Retinal pigment epithelial cell (primary cell): ENCODE measurements at regions not wholly inside any gene's neighbourhood (a gene's known extent, or its start where the extent isn't known, plus 50 kb on each side); places are given as distances from the start of the nearest gene placed in this dataset.

Source experiments
- DNase-seq: peaks from one replicate; pipeline ENCODE4 v3.0.0-alpha.2; 2010; ENCODE audit warnings: low read depth
- H3K4me3 ChIP-seq: 2 replicates; pipeline ENCODE4 v1.5.1; 2011; ENCODE audit warnings: mild to moderate bottlenecking, low read length, control low read depth, moderate library complexity
- TF ChIP-seq, protein P1 (sequence below): conservative IDR thresholded peaks from 2 replicates; pipeline ENCODE4 v1.5.1; 2011; ENCODE audit warnings: low read depth, low read length, control low read depth, inconsistent platforms

DNA sequence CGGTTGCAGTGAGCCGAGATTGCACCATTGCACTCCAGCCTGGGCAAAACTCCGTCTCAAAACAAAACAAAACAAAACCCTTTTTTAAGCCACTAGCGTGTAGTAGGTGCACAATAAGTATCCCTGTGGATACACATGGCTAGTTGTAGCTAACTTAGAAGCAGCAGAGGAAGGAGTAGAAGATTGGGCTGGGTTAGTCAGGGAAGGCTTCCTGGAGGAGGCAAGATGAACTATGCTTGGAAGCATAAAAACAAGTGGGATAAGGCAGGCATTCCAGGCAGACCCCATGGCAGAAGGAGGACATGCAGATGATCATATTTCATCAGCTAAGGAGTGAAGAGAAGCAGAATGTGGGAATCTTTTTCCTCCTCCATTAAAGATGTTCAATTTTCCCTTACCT, 83.4 kb downstream of the IRX5 start:
- TF ChIP-seq, protein P1, sequence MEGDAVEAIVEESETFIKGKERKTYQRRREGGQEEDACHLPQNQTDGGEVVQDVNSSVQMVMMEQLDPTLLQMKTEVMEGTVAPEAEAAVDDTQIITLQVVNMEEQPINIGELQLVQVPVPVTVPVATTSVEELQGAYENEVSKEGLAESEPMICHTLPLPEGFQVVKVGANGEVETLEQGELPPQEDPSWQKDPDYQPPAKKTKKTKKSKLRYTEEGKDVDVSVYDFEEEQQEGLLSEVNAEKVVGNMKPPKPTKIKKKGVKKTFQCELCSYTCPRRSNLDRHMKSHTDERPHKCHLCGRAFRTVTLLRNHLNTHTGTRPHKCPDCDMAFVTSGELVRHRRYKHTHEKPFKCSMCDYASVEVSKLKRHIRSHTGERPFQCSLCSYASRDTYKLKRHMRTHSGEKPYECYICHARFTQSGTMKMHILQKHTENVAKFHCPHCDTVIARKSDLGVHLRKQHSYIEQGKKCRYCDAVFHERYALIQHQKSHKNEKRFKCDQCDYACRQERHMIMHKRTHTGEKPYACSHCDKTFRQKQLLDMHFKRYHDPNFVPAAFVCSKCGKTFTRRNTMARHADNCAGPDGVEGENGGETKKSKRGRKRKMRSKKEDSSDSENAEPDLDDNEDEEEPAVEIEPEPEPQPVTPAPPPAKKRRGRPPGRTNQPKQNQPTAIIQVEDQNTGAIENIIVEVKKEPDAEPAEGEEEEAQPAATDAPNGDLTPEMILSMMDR, result no peak
- DNase-seq, result no peak
- no peak overlapping the region for H3K4me3 ChIP-seq

DNA sequence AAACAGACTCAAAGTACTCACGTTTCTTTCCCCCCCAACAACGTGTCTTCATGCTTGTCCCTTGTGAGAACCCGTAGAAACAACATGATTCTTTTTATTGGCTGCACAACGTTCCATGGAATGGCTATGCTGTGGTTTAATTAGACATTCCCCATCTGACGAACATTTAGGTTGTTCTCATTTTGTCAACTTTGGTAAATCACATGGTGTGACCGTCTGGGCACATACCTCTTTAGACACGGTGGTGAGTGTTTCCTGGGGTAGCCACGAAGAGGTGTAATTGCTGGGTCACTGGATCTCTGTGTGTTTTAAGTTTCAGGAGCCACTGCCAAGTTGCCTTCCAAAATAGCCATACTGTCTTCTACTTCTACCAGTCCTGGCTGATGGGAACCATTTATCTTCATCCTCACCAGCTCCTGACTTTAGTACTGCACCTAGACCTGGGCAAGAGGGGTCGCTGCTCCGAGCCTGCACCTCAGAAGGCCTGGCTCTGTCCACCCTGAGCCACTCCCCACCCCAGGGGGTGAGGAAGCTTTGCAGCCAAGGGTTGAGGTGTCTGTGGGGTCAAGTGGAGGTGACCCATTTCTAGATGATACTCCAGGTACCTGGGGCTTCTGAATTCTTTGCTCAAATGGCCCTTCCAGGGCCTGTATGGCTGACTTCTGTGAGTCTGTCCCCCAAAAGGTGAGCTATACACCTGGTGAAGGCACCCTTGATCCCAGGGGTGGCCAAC, 84.7 kb downstream of the IRX5 start:
- TF ChIP-seq, protein P1, result no peak
- H3K4me3 ChIP-seq, result no peak overlapping the region
- DNase-seq, result no peak

DNA sequence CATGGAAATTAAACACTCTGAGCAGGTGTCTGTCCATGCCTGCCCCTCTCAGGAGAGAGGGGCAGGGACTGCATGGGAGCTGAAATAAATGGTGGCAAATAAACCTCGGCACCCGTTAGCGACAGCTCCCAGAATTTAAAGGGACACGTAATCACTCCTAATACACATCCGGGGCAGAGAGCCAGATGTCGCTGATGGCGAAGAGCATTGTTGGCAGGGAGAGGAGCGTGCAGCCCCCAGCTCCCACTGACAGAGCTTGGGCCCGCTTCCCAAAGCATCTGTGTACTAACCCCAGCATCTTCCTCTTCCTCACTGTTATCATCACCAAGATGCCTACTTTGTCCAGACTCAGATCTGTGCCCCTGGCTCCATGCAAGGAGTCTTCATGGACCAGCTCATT, 85.8 kb downstream of the IRX5 start:
- no peak overlapping the region for H3K4me3 ChIP-seq
- TF ChIP-seq, protein P1, result no peak
- no peak for DNase-seq

DNA sequence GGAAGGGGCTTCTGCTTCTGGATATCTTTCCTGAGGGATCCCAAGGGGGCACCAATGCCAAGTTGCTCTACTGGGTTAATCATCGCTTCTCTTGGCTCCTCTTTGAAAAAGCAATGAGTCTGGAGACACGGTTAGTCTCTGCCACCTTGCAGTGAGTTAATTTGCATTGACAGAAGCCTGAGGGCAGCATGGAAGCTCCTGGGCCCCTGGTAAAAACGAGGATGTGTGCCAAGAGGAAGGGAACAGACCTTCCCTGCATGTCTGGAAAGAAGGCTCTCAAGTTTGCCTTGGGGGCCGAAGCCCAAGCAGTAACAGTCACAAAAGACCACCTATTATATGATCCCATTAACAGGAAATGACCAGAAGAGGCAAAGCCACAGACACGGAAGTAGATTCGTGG, 86.7 kb downstream of the IRX5 start:
- no peak for DNase-seq
- H3K4me3 ChIP-seq, result no peak overlapping the region
- TF ChIP-seq, protein P1, result no peak

GRCh38 chr16:55018881-55019280, 88.2 kb downstream of the IRX5 start:
- H3K4me3 ChIP-seq, result no peak overlapping the region
- TF ChIP-seq, protein P1, result no peak
- no peak for DNase-seq

DNA sequence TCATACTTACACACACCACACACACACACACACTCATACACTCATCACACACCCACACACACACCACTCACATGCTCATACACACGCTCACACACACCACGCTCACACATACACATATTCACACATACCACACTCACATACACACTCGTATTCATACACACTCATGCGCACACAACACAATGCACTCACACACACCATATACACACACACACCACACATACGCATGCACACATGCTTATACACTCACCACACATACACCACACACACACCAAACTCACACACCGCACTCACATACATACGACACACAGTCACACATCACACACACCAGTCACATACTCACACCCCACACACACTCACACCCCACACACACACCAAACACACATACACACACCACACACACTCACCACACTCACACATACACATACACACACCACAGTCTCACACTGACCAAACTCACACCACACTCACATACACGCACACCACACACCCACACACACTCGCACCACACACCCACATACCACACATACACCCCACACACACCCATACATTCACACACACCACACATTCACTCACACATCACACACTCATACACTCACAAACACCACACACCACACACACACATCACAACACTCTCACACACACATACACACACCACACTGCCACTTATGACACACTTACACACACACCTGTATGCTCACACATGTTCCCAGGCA, 88.9 kb downstream of the IRX5 start:
- TF ChIP-seq, protein P1, result no peak
- H3K4me3 ChIP-seq, result no peak overlapping the region
- no peak for DNase-seq
